SU-DHL-6 (cell line): ENCODE measurements at regions not wholly inside any gene's neighbourhood (a gene's known extent, or its start where the extent isn't known, plus 50 kb on each side); places are given as distances from the start of the nearest gene placed in this dataset.

Source experiments
- CTCF ChIP-seq: fragments of 200-600 bp; sonication (generic); IDR thresholded peaks from one replicate; pipeline ENCODE4 v1.5.1; 2017; ENCODE audit warnings: antibody characterized with exemption, mild to moderate bottlenecking, low read length, moderate library complexity; ENCODE audit not compliant: insufficient read depth, poor library complexity, severe bottlenecking
- EZH2phosphoT487 ChIP-seq: fragments of 200-600 bp; sonication (generic), shearing (Covaris generic); conservative IDR thresholded peaks from 2 replicates; pipeline ENCODE4 v1.6.1; 2018; ENCODE audit warnings: mild to moderate bottlenecking, antibody characterized with exemption, low read length, moderate library complexity, mixed read lengths

- TF ChIP-seq CTCF (no peak), EZH2phosphoT487 (no peak)
These were observed 683.8 kb downstream of the ZNF385D start for GRCh38 chr3:21067031-21067813.
